Vagina (tissue), 2 donors: ENCODE measurements at regions not wholly inside any gene's neighbourhood (a gene's known extent, or its start where the extent isn't known, plus 50 kb on each side); places are given as distances from the start of the nearest gene placed in this dataset.

Experiments used
- CTCF ChIP-seq, 3 experiments: fragments of 450-650 bp in 2 of 3; fragments of 200-600 bp in 1 of 3; sonication (generic) in 1 of 3; IDR thresholded peaks; one replicate each; pipeline ENCODE4 v1.5.1; 2017 to 2019; ENCODE audit warnings: antibody characterized with exemption in 3 of 3, mild to moderate bottlenecking in 2 of 3, moderate library complexity in 2 of 3
- POLR2A ChIP-seq, 2 donors: fragments of 450-650 bp; IDR thresholded peaks; one replicate each; pipeline ENCODE4 v1.6.1; 2017; ENCODE audit warnings: antibody characterized with exemption in 2 of 2, mild to moderate bottlenecking in 2 of 2, moderate library complexity in 2 of 2

GRCh38 chr4:23986270-23986669 is 96.4 kb upstream of the PPARGC1A start:
- no peak for TF ChIP-seq POLR2A (IDR thresholded peaks at IDR 0.05)
- no peak for TF ChIP-seq CTCF (IDR thresholded peaks at IDR 0.05)
